ENCODE measurements at regions not wholly inside any gene's neighbourhood (a gene's known extent, or its start where the extent isn't known, plus 50 kb on each side); places are given as distances from the start of the nearest gene placed in this dataset.

- H3K4me1 ChIP-seq, result no peaks in the 10 kb centered on the region
- no peak overlapping the region for H3K4me3 ChIP-seq (replicated peaks in 1 of 3)
- no peak for TF ChIP-seq CTCF (IDR thresholded peaks at IDR 0.05)
- TF ChIP-seq POLR2A (IDR thresholded peaks at IDR 0.05), result no peak
- 79 to 85% methylated on average over 3 of the region's 3 CpGs for WGBS, 2 donors
- DNase-seq, result no peak
- no peaks in the 10 kb centered on the region for H3K36me3 ChIP-seq
- H3K27me3 ChIP-seq, result no peaks in the 10 kb centered on the region
- H3K27ac ChIP-seq, result no peak overlapping the region
- H3K9me3 ChIP-seq, result no peaks in the 10 kb centered on the region
- intact Hi-C loops (cut with DNase I), result no loop called here
Observed at GRCh38 chr4:135204311-135204710, 1002.7 kb upstream of the PABPC4L start.

- TF ChIP-seq CTCF (IDR thresholded peaks at IDR 0.05), result no peak
- TF ChIP-seq POLR2A (IDR thresholded peaks at IDR 0.05), result no peak
- Histone ChIP-seq H3K36me3 (no peaks in the 10 kb centered on the region), H3K4me1 (no peaks in the 10 kb centered on the region), H3K27me3 (no peaks in the 10 kb centered on the region), H3K4me3 (replicated peaks in 1 of 3) (no peak overlapping the region), H3K9me3 (no peaks in the 10 kb centered on the region), H3K27ac (no peak overlapping the region)
- 92% methylated on average over 5 of the region's 5 CpGs for WGBS, 2 donors
- DNase-seq, result no peak
- intact Hi-C loops (cut with DNase I), result no loop called here
Observed at GRCh38 chr4:135201081-135201480, 999.5 kb upstream of the PABPC4L start.

- intact Hi-C loops (cut with DNase I), result no loop called here
- Histone ChIP-seq H3K27me3 (no peaks in the 10 kb centered on the region), H3K9me3 (no peaks in the 10 kb centered on the region), H3K36me3 (no peaks in the 10 kb centered on the region), H3K4me3 (replicated peaks in 1 of 3) (no peak overlapping the region), H3K27ac (no peak overlapping the region), H3K4me1 (no peaks in the 10 kb centered on the region)
- WGBS, 2 donors, result 39 to 47% methylated on average over 1 of the region's 1 CpG
- TF ChIP-seq CTCF (IDR thresholded peaks at IDR 0.05), result no peak
- TF ChIP-seq POLR2A (IDR thresholded peaks at IDR 0.05), result no peak
- DNase-seq, result no peak
Observed at GRCh38 chr4:135197641-135198040, 996.1 kb upstream of the PABPC4L start.

- WGBS, 2 donors, result 80% methylated on average over 1 of the region's 1 CpG; no CpG with 5 or more reads in 1 of the 2 donors
- Histone ChIP-seq H3K27me3 (no peaks in the 10 kb centered on the region), H3K4me1 (no peaks in the 10 kb centered on the region), H3K9me3 (no peaks in the 10 kb centered on the region), H3K4me3 (replicated peaks in 1 of 3) (no peak overlapping the region), H3K36me3 (no peaks in the 10 kb centered on the region), H3K27ac (no peak overlapping the region)
- no peak for DNase-seq
- intact Hi-C loops (cut with DNase I), result no loop called here
- TF ChIP-seq CTCF (IDR thresholded peaks at IDR 0.05), result no peak
- no peak for TF ChIP-seq POLR2A (IDR thresholded peaks at IDR 0.05)
Observed at GRCh38 chr4:135194477-135194876, 992.9 kb upstream of the PABPC4L start.

- 73 to 78% methylated on average over 2 of the region's 2 CpGs for WGBS, 2 donors
- H3K27ac ChIP-seq, result no peak overlapping the region
- intact Hi-C loops (cut with DNase I), result no loop called here
Observed at GRCh38 chr4:135192751-135193535, 991.4 kb upstream of the PABPC4L start.

More at GRCh38 chr4:135192751-135193535, 991.4 kb upstream of the PABPC4L start:
- no peak for TF ChIP-seq CTCF (IDR thresholded peaks at IDR 0.05)
- TF ChIP-seq POLR2A (IDR thresholded peaks at IDR 0.05), result no peak
- Histone ChIP-seq H3K36me3 (no peaks in the 10 kb centered on the region), H3K4me3 (replicated peaks in 1 of 3) (no peak overlapping the region), H3K27me3 (no peaks in the 10 kb centered on the region), H3K4me1 (no peaks in the 10 kb centered on the region), H3K9me3 (no peaks in the 10 kb centered on the region)
- no peak for DNase-seq

All from thyroid gland (tissue), 4 donors.